NCI-H774 (cell line): ENCODE measurements at regions not wholly inside any gene's neighbourhood (a gene's known extent, or its start where the extent isn't known, plus 50 kb on each side); places are given as distances from the start of the nearest gene placed in this dataset.
A peak's percentile ranks its signal among the peaks of the same experiment; 100 is the strongest.

ENCODE experiments used
- DNase-seq: peaks from one replicate; lab custom pipeline; 2025; lab: John Stamatoyannopoulos, UW

GRCh38 chr20:1790386-1790785 lies 104.8 kb upstream of the SIRPA start:
- no peak for DNase-seq

- no peak for DNase-seq
Observed at GRCh38 chr20:1788044-1788443, 107.2 kb upstream of the SIRPA start.

GRCh38 chr20:1786486-1786885 lies 108.7 kb upstream of the SIRPA start:
- no peak for DNase-seq

- DNase-seq: no peak
Observed at GRCh38 chr20:1784586-1784985, 110.6 kb upstream of the SIRPA start.

GRCh38 chr20:1783245-1783644 lies 112.0 kb upstream of the SIRPA start:
- DNase-seq: no peak

- no peak for DNase-seq
Observed at GRCh38 chr20:1782181-1782580, 113.0 kb upstream of the SIRPA start.

- no peak for DNase-seq
Observed at GRCh38 chr20:1779567-1779966, 115.6 kb upstream of the SIRPA start.

GRCh38 chr20:1778338-1778737 lies 116.9 kb upstream of the SIRPA start:
- no peak for DNase-seq

GRCh38 chr20:1777476-1777820 lies 117.8 kb upstream of the SIRPA start:
- DNase-seq: no peak

- DNase-seq: peak; percentile 78
Observed at GRCh38 chr20:1776681-1777475, 118.3 kb upstream of the SIRPA start.

GRCh38 chr20:1775117-1775516 lies 117.5 kb upstream of the SIRPG start:
- DNase-seq: no peak

GRCh38 chr20:1774479-1774878 lies 116.9 kb upstream of the SIRPG start:
- DNase-seq: no peak

- no peak for DNase-seq
Observed at GRCh38 chr20:1773816-1774215, 116.2 kb upstream of the SIRPG start.

GRCh38 chr20:1769491-1769890 lies 111.9 kb upstream of the SIRPG start:
- no peak for DNase-seq

GRCh38 chr20:1766731-1767130 lies 109.2 kb upstream of the SIRPG start:
- DNase-seq: no peak

- DNase-seq: peak; percentile 22
Observed at GRCh38 chr20:1764136-1765033, 106.8 kb upstream of the SIRPG start.

GRCh38 chr20:1761598-1761997 lies 104.0 kb upstream of the SIRPG start:
- no peak for DNase-seq

GRCh38 chr20:1761116-1761515 lies 103.5 kb upstream of the SIRPG start:
- DNase-seq: no peak

GRCh38 chr20:1758765-1759164 lies 101.2 kb upstream of the SIRPG start:
- no peak for DNase-seq

- DNase-seq: no peak
Observed at GRCh38 chr20:1757606-1758512, 100.3 kb upstream of the SIRPG start.

- DNase-seq: no peak
Observed at GRCh38 chr20:1757072-1757471, 99.5 kb upstream of the SIRPG start.

- no peak for DNase-seq
Observed at GRCh38 chr20:1754749-1755148, 97.2 kb upstream of the SIRPG start.
